ENCODE measurements at regions not wholly inside any gene's neighbourhood (a gene's known extent, or its start where the extent isn't known, plus 50 kb on each side); places are given as distances from the start of the nearest gene placed in this dataset.

- Histone ChIP-seq H3K9me3 (ENCODE audit: low read depth, low read length) (no peaks in the 10 kb centered on the region), H3K27ac (no peak overlapping the region), H3K36me3 (ENCODE audit: insufficient read depth, low read length) (no peaks in the 10 kb centered on the region), H3K4me3 (no peak overlapping the region), H3K9ac (ENCODE audit: insufficient read length) (no peak overlapping the region)
- no peak for TF ChIP-seq FOXP2 (optimal IDR thresholded peaks at IDR 0.05; ENCODE audit: control extremely low read depth, extremely low read length, insufficient read depth)
- no peak for TF ChIP-seq EZH2 (IDR thresholded peaks at IDR 0.05)
- no peak for TF ChIP-seq POLR2AphosphoS5 (IDR thresholded peaks at IDR 0.05; ENCODE audit: borderline replicate concordance, low read depth, low read length)
- DNase-seq (ENCODE audit: low read depth, low spot score): no peak
Observed at GRCh38 chr7:118586248-118586647, 361.7 kb downstream of the ANKRD7 start.

- TF ChIP-seq FOXP2 (optimal IDR thresholded peaks at IDR 0.05; ENCODE audit: control extremely low read depth, extremely low read length, insufficient read depth) (no peak), POLR2AphosphoS5 (IDR thresholded peaks at IDR 0.05; ENCODE audit: borderline replicate concordance, low read depth, low read length) (no peak), EZH2 (IDR thresholded peaks at IDR 0.05) (no peak)
Observed at GRCh38 chr7:118590107-118590506, 365.6 kb downstream of the ANKRD7 start.

GRCh38 chr7:118602090-118602489 lies 377.6 kb downstream of the ANKRD7 start:
- Histone ChIP-seq H3K36me3 (ENCODE audit: insufficient read depth, low read length) (no peaks in the 10 kb centered on the region), H3K9ac (ENCODE audit: insufficient read length) (no peak overlapping the region), H3K9me3 (ENCODE audit: low read depth, low read length) (no peaks in the 10 kb centered on the region), H3K4me3 (no peak overlapping the region), H3K27ac (no peak overlapping the region)
- no peak for DNase-seq (ENCODE audit: low read depth, low spot score)
- TF ChIP-seq EZH2 (IDR thresholded peaks at IDR 0.05) (no peak), POLR2AphosphoS5 (IDR thresholded peaks at IDR 0.05; ENCODE audit: borderline replicate concordance, low read depth, low read length) (no peak), FOXP2 (optimal IDR thresholded peaks at IDR 0.05; ENCODE audit: control extremely low read depth, extremely low read length, insufficient read depth) (no peak)

More at GRCh38 chr7:118590107-118590506, 365.6 kb downstream of the ANKRD7 start:
- DNase-seq (ENCODE audit: low read depth, low spot score): no peak
- no peak overlapping the region for H3K9ac ChIP-seq (ENCODE audit: insufficient read length)
- no peaks in the 10 kb centered on the region for H3K9me3 ChIP-seq (ENCODE audit: low read depth, low read length)
- no peaks in the 10 kb centered on the region for H3K36me3 ChIP-seq (ENCODE audit: insufficient read depth, low read length)
- H3K4me3 ChIP-seq: no peak overlapping the region
- H3K27ac ChIP-seq: no peak overlapping the region

- Histone ChIP-seq H3K9ac (ENCODE audit: insufficient read length) (no peak overlapping the region), H3K36me3 (ENCODE audit: insufficient read depth, low read length) (no peaks in the 10 kb centered on the region), H3K4me3 (no peak overlapping the region), H3K27ac (no peak overlapping the region), H3K9me3 (ENCODE audit: low read depth, low read length) (no peaks in the 10 kb centered on the region)
- TF ChIP-seq EZH2 (IDR thresholded peaks at IDR 0.05): no peak
- TF ChIP-seq POLR2AphosphoS5 (IDR thresholded peaks at IDR 0.05; ENCODE audit: borderline replicate concordance, low read depth, low read length): no peak
- no peak for TF ChIP-seq FOXP2 (optimal IDR thresholded peaks at IDR 0.05; ENCODE audit: control extremely low read depth, extremely low read length, insufficient read depth)
- no peak for DNase-seq (ENCODE audit: low read depth, low spot score)
Observed at GRCh38 chr7:118606602-118607001, 382.1 kb downstream of the ANKRD7 start.

- no peak overlapping the region for H3K4me3 ChIP-seq
- no peak overlapping the region for H3K27ac ChIP-seq
- TF ChIP-seq EZH2 (IDR thresholded peaks at IDR 0.05) (no peak), POLR2AphosphoS5 (IDR thresholded peaks at IDR 0.05; ENCODE audit: borderline replicate concordance, low read depth, low read length) (no peak)
- H3K9me3 ChIP-seq (ENCODE audit: low read depth, low read length): no peaks in the 10 kb centered on the region
- no peaks in the 10 kb centered on the region for H3K36me3 ChIP-seq (ENCODE audit: insufficient read depth, low read length)
- no peak for DNase-seq (ENCODE audit: low read depth, low spot score)
- no peak overlapping the region for H3K9ac ChIP-seq (ENCODE audit: insufficient read length)
Observed at GRCh38 chr7:118609207-118609606, 384.7 kb downstream of the ANKRD7 start.

GRCh38 chr7:118615681-118616080 lies 391.2 kb downstream of the ANKRD7 start:
- DNase-seq (ENCODE audit: low read depth, low spot score): no peak
- TF ChIP-seq EZH2 (IDR thresholded peaks at IDR 0.05) (no peak), POLR2AphosphoS5 (IDR thresholded peaks at IDR 0.05; ENCODE audit: borderline replicate concordance, low read depth, low read length) (no peak), FOXP2 (optimal IDR thresholded peaks at IDR 0.05; ENCODE audit: control extremely low read depth, extremely low read length, insufficient read depth) (no peak)
- Histone ChIP-seq H3K36me3 (ENCODE audit: insufficient read depth, low read length) (no peaks in the 10 kb centered on the region), H3K27ac (no peak overlapping the region), H3K9ac (ENCODE audit: insufficient read length) (no peak overlapping the region), H3K4me3 (no peak overlapping the region), H3K9me3 (ENCODE audit: low read depth, low read length) (no peaks in the 10 kb centered on the region)

- DNase-seq (ENCODE audit: low read depth, low spot score): no peak
- H3K27ac ChIP-seq: no peak overlapping the region
- peak overlapping the region; percentile 35 for H3K4me3 ChIP-seq
- no peaks in the 10 kb centered on the region for H3K9me3 ChIP-seq (ENCODE audit: low read depth, low read length)
- no peak overlapping the region for H3K9ac ChIP-seq (ENCODE audit: insufficient read length)
- no peaks in the 10 kb centered on the region for H3K36me3 ChIP-seq (ENCODE audit: insufficient read depth, low read length)
- no peak for TF ChIP-seq POLR2AphosphoS5 (IDR thresholded peaks at IDR 0.05; ENCODE audit: borderline replicate concordance, low read depth, low read length)
- no peak for TF ChIP-seq EZH2 (IDR thresholded peaks at IDR 0.05)
- no peak for TF ChIP-seq FOXP2 (optimal IDR thresholded peaks at IDR 0.05; ENCODE audit: control extremely low read depth, extremely low read length, insufficient read depth)
Observed at GRCh38 chr7:118621810-118622360, 397.4 kb downstream of the ANKRD7 start.

GRCh38 chr7:118626739-118627138 lies 402.2 kb downstream of the ANKRD7 start:
- no peak overlapping the region for H3K9ac ChIP-seq (ENCODE audit: insufficient read length)
- H3K4me3 ChIP-seq: no peak overlapping the region
- H3K9me3 ChIP-seq (ENCODE audit: low read depth, low read length): no peaks in the 10 kb centered on the region
- no peak overlapping the region for H3K27ac ChIP-seq
- no peak for DNase-seq (ENCODE audit: low read depth, low spot score)
- TF ChIP-seq POLR2AphosphoS5 (IDR thresholded peaks at IDR 0.05; ENCODE audit: borderline replicate concordance, low read depth, low read length): no peak
- TF ChIP-seq FOXP2 (optimal IDR thresholded peaks at IDR 0.05; ENCODE audit: control extremely low read depth, extremely low read length, insufficient read depth): no peak
- TF ChIP-seq EZH2 (IDR thresholded peaks at IDR 0.05): no peak
- no peaks in the 10 kb centered on the region for H3K36me3 ChIP-seq (ENCODE audit: insufficient read depth, low read length)

GRCh38 chr7:118627467-118627866 lies 403.0 kb downstream of the ANKRD7 start:
- no peak for TF ChIP-seq FOXP2 (optimal IDR thresholded peaks at IDR 0.05; ENCODE audit: control extremely low read depth, extremely low read length, insufficient read depth)
- TF ChIP-seq POLR2AphosphoS5 (IDR thresholded peaks at IDR 0.05; ENCODE audit: borderline replicate concordance, low read depth, low read length): no peak
- TF ChIP-seq EZH2 (IDR thresholded peaks at IDR 0.05): no peak
- Histone ChIP-seq H3K9me3 (ENCODE audit: low read depth, low read length) (no peaks in the 10 kb centered on the region), H3K4me3 (no peak overlapping the region), H3K9ac (ENCODE audit: insufficient read length) (no peak overlapping the region), H3K27ac (no peak overlapping the region), H3K36me3 (ENCODE audit: insufficient read depth, low read length) (no peaks in the 10 kb centered on the region)
- no peak for DNase-seq (ENCODE audit: low read depth, low spot score)
